PC-9 (cell line): ENCODE measurements at regions not wholly inside any gene's neighbourhood (a gene's known extent, or its start where the extent isn't known, plus 50 kb on each side); places are given as distances from the start of the nearest gene placed in this dataset.

Experiments used
- BruUV-seq: library from RNA; stranded (reverse); fragments of 400-500 nt; replicated peaks from 2 replicates; lab custom pipeline; 2021; lab: Mats Ljungman, UMichigan
- CTCF ChIA-PET: fragments of 300-600 bp; sonication (Branson Sonifier 250); formaldehyde crosslinking; loops from one replicate; lab custom pipeline; 2022; ENCODE audit warnings: antibody characterized with exemption; lab: Charles Lee
- POLR2A ChIA-PET: fragments of 300-600 bp; sonication (Branson Sonifier 250); formaldehyde crosslinking; loops from one replicate; lab custom pipeline; 2022; ENCODE audit warnings: antibody characterized with exemption; ENCODE audit not compliant: unreplicated experiment; lab: Charles Lee
- DNase-seq, 2 experiments: peaks; one replicate each; pipeline versions ENCODE4 v3.0.0 to v3.0.0-alpha.2; 2015 to 2022; ENCODE audit warnings: mixed read lengths in 1 of 2
- H2AFZ ChIP-seq: fragments of 200-600 bp; sonication (generic); 2 replicates; pipeline ENCODE4 v1.8.1; 2017; ENCODE audit warnings: antibody characterized with exemption
- H3F3A ChIP-seq: fragments of 200-600 bp; sonication (generic); 2 replicates; pipeline ENCODE4 v1.8.1; 2017; ENCODE audit warnings: antibody characterized with exemption, mild to moderate bottlenecking, low read depth; ENCODE audit not compliant: insufficient read depth
- H3K27ac ChIP-seq: fragments of 200-600 bp; sonication (generic); 2 replicates; pipeline ENCODE4 v1.6.1; 2016; ENCODE audit warnings: mixed run types
- H3K27me3 ChIP-seq: fragments of 200-600 bp; sonication (generic); 2 replicates; pipeline ENCODE4 v1.6.1; 2016; ENCODE audit warnings: low read depth, mixed run types; ENCODE audit not compliant: insufficient read depth
- H3K36me3 ChIP-seq: fragments of 200-600 bp; sonication (generic); 2 replicates; pipeline ENCODE4 v1.6.1; 2016; ENCODE audit warnings: low read depth, mixed run types
- H3K4me1 ChIP-seq: fragments of 200-600 bp; sonication (generic); replicated peaks from 2 replicates; pipeline ENCODE4 v1.6.1; 2016; ENCODE audit warnings: mixed run types; ENCODE audit not compliant: insufficient read depth
- H3K4me2 ChIP-seq: fragments of 200-600 bp; sonication (generic); 2 replicates; pipeline ENCODE4 v1.6.1; 2017; ENCODE audit warnings: mixed run types
- H3K4me3 ChIP-seq: fragments of 200-600 bp; sonication (generic); 2 replicates; pipeline ENCODE4 v1.6.1; 2016; ENCODE audit warnings: mixed run types
- H3K79me2 ChIP-seq: fragments of 200-600 bp; sonication (generic); 2 replicates; pipeline ENCODE4 v1.6.1; 2017; ENCODE audit warnings: low read depth, mixed run types
- H3K9me2 ChIP-seq: fragments of 200-600 bp; sonication (generic); 2 replicates; pipeline ENCODE4 v1.8.1; 2017; ENCODE audit warnings: mild to moderate bottlenecking; ENCODE audit not compliant: insufficient read depth
- H3K9me3 ChIP-seq: fragments of 200-600 bp; sonication (generic); 2 replicates; pipeline ENCODE4 v1.8.1; 2016; ENCODE audit warnings: low read depth; ENCODE audit not compliant: insufficient read depth
- H4K20me1 ChIP-seq: fragments of 200-600 bp; sonication (generic); 2 replicates; pipeline ENCODE4 v1.8.1; 2017; ENCODE audit not compliant: insufficient read depth
- EZH2 ChIP-seq: fragments of 200-600 bp; sonication (generic); IDR thresholded peaks from 2 replicates; pipeline ENCODE4 v1.8.0; 2017; ENCODE audit warnings: antibody characterized with exemption, low read depth
- intact Hi-C: fragments of 100-400 bp; cut with micrococcal nuclease; formaldehyde crosslinking; loops from one replicate; pipeline ENCODE4 v1.10.0; 2022; ENCODE audit not compliant: unreplicated experiment
- TF ChIP-seq, protein P1 (sequence below): fragments of 200-600 bp; sonication (generic); conservative IDR thresholded peaks from 2 replicates; pipeline ENCODE4 v1.6.1; 2017; ENCODE audit warnings: mixed run types, antibody characterized with exemption, mild to moderate bottlenecking, moderate library complexity

DNA sequence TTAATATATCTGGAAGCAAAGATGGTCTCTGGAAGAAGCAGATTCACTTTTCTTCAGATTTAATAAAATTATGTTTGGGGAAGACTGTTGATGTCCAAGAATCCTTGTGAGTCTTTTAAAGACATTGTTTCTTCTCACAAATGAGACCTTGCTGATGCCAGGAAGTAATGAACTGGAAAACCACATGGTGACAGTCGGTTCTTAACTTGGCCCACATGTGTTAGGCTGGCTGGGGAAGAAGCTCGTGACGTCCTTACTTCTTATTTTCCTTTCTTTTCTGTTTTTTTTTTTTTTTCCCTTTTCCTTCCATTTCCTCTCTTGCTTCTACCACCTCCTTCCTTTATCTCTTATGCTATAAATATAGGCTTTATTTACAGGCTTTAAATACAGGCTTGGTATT, 950.2 kb downstream of the BCL11B start:
- H3K4me1 ChIP-seq, result no peaks in the 10 kb centered on the region
- no peak overlapping the region for H3K4me2 ChIP-seq
- H3K4me3 ChIP-seq, result no peak overlapping the region
- H3K36me3 ChIP-seq, result no peaks in the 10 kb centered on the region
- no peaks in the 10 kb centered on the region for H3K27me3 ChIP-seq
- DNase-seq, result no peak
- no peaks in the 10 kb centered on the region for H3K9me2 ChIP-seq
- intact Hi-C loops, result no loop called here
- H3F3A ChIP-seq, result no peaks in the 10 kb centered on the region
- no peaks in the 10 kb centered on the region for H4K20me1 ChIP-seq
- no peak overlapping the region for H2AFZ ChIP-seq
- H3K9me3 ChIP-seq, result no peaks in the 10 kb centered on the region
- POLR2A ChIA-PET, result no interaction called here
- TF ChIP-seq, protein P1, sequence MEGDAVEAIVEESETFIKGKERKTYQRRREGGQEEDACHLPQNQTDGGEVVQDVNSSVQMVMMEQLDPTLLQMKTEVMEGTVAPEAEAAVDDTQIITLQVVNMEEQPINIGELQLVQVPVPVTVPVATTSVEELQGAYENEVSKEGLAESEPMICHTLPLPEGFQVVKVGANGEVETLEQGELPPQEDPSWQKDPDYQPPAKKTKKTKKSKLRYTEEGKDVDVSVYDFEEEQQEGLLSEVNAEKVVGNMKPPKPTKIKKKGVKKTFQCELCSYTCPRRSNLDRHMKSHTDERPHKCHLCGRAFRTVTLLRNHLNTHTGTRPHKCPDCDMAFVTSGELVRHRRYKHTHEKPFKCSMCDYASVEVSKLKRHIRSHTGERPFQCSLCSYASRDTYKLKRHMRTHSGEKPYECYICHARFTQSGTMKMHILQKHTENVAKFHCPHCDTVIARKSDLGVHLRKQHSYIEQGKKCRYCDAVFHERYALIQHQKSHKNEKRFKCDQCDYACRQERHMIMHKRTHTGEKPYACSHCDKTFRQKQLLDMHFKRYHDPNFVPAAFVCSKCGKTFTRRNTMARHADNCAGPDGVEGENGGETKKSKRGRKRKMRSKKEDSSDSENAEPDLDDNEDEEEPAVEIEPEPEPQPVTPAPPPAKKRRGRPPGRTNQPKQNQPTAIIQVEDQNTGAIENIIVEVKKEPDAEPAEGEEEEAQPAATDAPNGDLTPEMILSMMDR, result no peak
- TF ChIP-seq EZH2, result no peak
- BruUV-seq, result no TSS peak
- H3K79me2 ChIP-seq, result no peaks in the 10 kb centered on the region
- no peak overlapping the region for H3K27ac ChIP-seq
- CTCF ChIA-PET, result no interaction called here

DNA sequence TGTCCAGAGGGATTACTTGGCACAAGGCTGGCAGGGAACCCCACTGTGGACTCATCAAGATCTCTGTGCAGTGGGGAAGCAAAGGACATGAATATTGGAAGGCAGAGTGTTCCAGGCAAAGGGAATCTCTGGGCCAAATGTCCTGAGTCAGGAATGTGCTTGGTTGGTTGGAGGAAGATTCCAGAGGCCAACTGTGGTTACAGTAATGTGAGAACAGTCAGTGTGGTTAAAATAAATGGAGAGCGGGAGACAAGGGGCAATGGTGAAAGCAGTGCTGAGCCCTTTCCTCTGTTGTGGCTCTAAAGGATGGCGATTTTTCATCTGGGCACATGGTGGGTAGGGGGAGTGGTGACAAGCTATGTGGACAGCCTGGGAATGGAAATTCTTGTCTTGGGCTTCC, 948.2 kb downstream of the BCL11B start:
- H3K9me2 ChIP-seq, result no peaks in the 10 kb centered on the region
- BruUV-seq, result no TSS peak
- H2AFZ ChIP-seq, result no peak overlapping the region
- H3K4me1 ChIP-seq, result no peaks in the 10 kb centered on the region
- H3F3A ChIP-seq, result no peaks in the 10 kb centered on the region
- no peaks in the 10 kb centered on the region for H3K36me3 ChIP-seq
- H4K20me1 ChIP-seq, result no peaks in the 10 kb centered on the region
- H3K4me3 ChIP-seq, result no peak overlapping the region
- H3K79me2 ChIP-seq, result no peaks in the 10 kb centered on the region
- H3K9me3 ChIP-seq, result no peaks in the 10 kb centered on the region
- ChIA-PET CTCF (no interaction called here), POLR2A (no interaction called here)
- TF ChIP-seq, protein P1, result no peak
- no peak for TF ChIP-seq EZH2
- H3K27ac ChIP-seq, result no peak overlapping the region
- no peaks in the 10 kb centered on the region for H3K27me3 ChIP-seq
- no peak overlapping the region for H3K4me2 ChIP-seq
- intact Hi-C loops, result no loop called here
- no peak for DNase-seq

DNA sequence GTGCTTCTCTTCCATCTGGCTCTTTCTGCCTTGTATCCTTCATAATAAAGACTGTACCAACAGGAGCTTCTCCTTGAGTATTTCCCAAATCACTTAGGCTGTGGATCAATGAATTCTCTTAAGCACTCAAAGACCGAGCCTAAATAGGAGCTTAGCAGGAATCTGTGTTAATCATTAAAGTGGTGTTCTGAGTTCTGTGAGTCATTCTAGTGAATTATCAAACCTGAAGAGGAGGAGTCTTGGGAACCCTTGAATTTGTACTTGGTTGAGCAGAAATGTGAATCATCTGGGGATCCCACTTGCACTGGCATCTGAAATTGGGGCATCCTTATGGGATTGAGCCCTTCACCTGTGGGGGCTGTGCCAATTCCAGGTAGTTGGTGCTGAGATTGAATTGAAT, 946.2 kb downstream of the BCL11B start:
- H3K9me2 ChIP-seq, result no peaks in the 10 kb centered on the region
- intact Hi-C loops, result no loop called here
- no peaks in the 10 kb centered on the region for H3K4me1 ChIP-seq
- POLR2A ChIA-PET, result no interaction called here
- no peak overlapping the region for H2AFZ ChIP-seq
- no peaks in the 10 kb centered on the region for H4K20me1 ChIP-seq
- TF ChIP-seq EZH2, result no peak
- TF ChIP-seq, protein P1, result no peak
- no peaks in the 10 kb centered on the region for H3K27me3 ChIP-seq
- DNase-seq, result no peak
- CTCF ChIA-PET, result no interaction called here
- H3K4me3 ChIP-seq, result no peak overlapping the region
- no peaks in the 10 kb centered on the region for H3K36me3 ChIP-seq
- no peaks in the 10 kb centered on the region for H3F3A ChIP-seq
- no peak overlapping the region for H3K27ac ChIP-seq
- no peaks in the 10 kb centered on the region for H3K79me2 ChIP-seq
- no peak overlapping the region for H3K4me2 ChIP-seq
- BruUV-seq, result no TSS peak
- no peaks in the 10 kb centered on the region for H3K9me3 ChIP-seq
